ENCODE measurements at regions not wholly inside any gene's neighbourhood (a gene's known extent, or its start where the extent isn't known, plus 50 kb on each side); places are given as distances from the start of the nearest gene placed in this dataset.

GRCh38 chr13:31955101-31955500 is 76.5 kb upstream of the FRY start:
- Mint-ChIP-seq H3K4me3 (no peak overlapping the region), H3K27me3 (ENCODE audit: low read depth) (no peaks in the 10 kb centered on the region; the same call in 1 of the 2 replicates), H3K36me3 (ENCODE audit: insufficient read depth in 1 of 3, low read depth in 3 of 3) (peaks cover 4 to 15% (median 9%) of the 10 kb centered on the region in 3 experiments; a peak in 4 of 7 replicates), H3K9me3 (peaks cover 15% of the 10 kb centered on the region in 2 experiments; a peak in 4 of 5 replicates), H3K27ac (no peak overlapping the region), H3K4me1 (no peaks in the 10 kb centered on the region)
- Histone ChIP-seq H3K14ac (ENCODE audit: insufficient read depth, low read length) (no peak overlapping the region), H3K4me1 (ENCODE audit: insufficient read depth, low read length) (no peaks in the 10 kb centered on the region), H3K18ac (ENCODE audit: insufficient read length, low read depth, low read length) (no peak overlapping the region), H3K23me2 (ENCODE audit: insufficient read length, low read depth, low read length, poor library complexity, severe bottlenecking) (no peaks in the 10 kb centered on the region), H4K8ac (replicated peaks; ENCODE audit: insufficient read length, low read depth, low read length) (no peak overlapping the region), H2AFZ (ENCODE audit: low read length) (no peak overlapping the region), H3K9ac (ENCODE audit: extremely low read depth, insufficient read length, low read length) (no peak overlapping the region), H4K91ac (ENCODE audit: insufficient read length, low read depth, low read length) (no peak overlapping the region), H3K79me2 (ENCODE audit: insufficient read depth, low read length) (no peaks in the 10 kb centered on the region), H2BK120ac (ENCODE audit: low read depth, low read length, poor library complexity, severe bottlenecking) (no peak overlapping the region), H3K79me1 (ENCODE audit: insufficient read depth, low read depth, low read length, poor library complexity, severe bottlenecking) (no peaks in the 10 kb centered on the region), H4K20me1 (ENCODE audit: control insufficient read depth, insufficient read depth, insufficient read length) (no peaks in the 10 kb centered on the region), H2BK20ac (ENCODE audit: low read depth, low read length, poor library complexity, severe bottlenecking) (no peak overlapping the region), H3T11ph (ENCODE audit: low read length) (no peak overlapping the region), H3K9me3 (ENCODE audit: control insufficient read depth, low read depth, low read length) (peaks cover 5% of the 10 kb centered on the region), H3K4me2 (ENCODE audit: insufficient read depth, insufficient read length, low read length) (no peak overlapping the region), H3K4ac (ENCODE audit: low read depth, low read length) (no peak overlapping the region), H4K5ac (ENCODE audit: insufficient read length, low read depth, low read length) (no peak overlapping the region), H3K27ac (ENCODE audit: insufficient read length, low read depth, low read length) (no peak overlapping the region), H2BK12ac (ENCODE audit: insufficient read length, low read depth, low read length) (no peak overlapping the region), H3K23ac (ENCODE audit: insufficient read length, low read depth, low read length) (no peak overlapping the region), H2BK15ac (ENCODE audit: low read depth, low read length) (no peak overlapping the region), H3K27me3 (ENCODE audit: insufficient read depth, low read length) (no peaks in the 10 kb centered on the region), H2BK5ac (ENCODE audit: insufficient read length, low read length) (no peak overlapping the region), H3K56ac (ENCODE audit: insufficient read length, low read depth, low read length) (no peak overlapping the region), H2AK5ac (ENCODE audit: insufficient read length, low read length) (no peak overlapping the region)
- no peak for DNase-seq
- WGBS (ENCODE audit: extremely low coverage, insufficient read length, low lambda C conversion rate): no CpG with 5 or more reads among the region's 3 CpGs
- TF ChIP-seq CTCF (conservative IDR thresholded peaks at IDR 0.05): no peak
